Right ventricle myocardium superior (tissue), 1 donor: ENCODE measurements at regions not wholly inside any gene's neighbourhood (a gene's known extent, or its start where the extent isn't known, plus 50 kb on each side); places are given as distances from the start of the nearest gene placed in this dataset.
"Not testable (repeated sequence)": the region's sequence is repeated elsewhere in the genome, so short reads cannot be mapped to it uniquely, and the experiment has no call there.

Experiments
- ATAC-seq: fragments of 200-7000 bp; cut with Tn5 transposase; one replicate; pipeline ENCODE4 v1.9.1; 2020; ENCODE audit warnings: mild to moderate bottlenecking; ENCODE audit not compliant: poor library complexity
- DNase-seq: peaks from one replicate; pipeline ENCODE4 v3.0.0-alpha.2; 2020
- intact Hi-C: fragments of 100-400 bp; cut with DNase I; formaldehyde crosslinking; loops from one replicate; pipeline ENCODE4 v1.11.2; 2022
- donor health status: DM: no; HTN: yes; CAD: no; lungs with severe emphysema.

- no peak for ATAC-seq
Observed at GRCh38 chr21:20486303-20486702, 511.9 kb upstream of the NCAM2 start.

DNA sequence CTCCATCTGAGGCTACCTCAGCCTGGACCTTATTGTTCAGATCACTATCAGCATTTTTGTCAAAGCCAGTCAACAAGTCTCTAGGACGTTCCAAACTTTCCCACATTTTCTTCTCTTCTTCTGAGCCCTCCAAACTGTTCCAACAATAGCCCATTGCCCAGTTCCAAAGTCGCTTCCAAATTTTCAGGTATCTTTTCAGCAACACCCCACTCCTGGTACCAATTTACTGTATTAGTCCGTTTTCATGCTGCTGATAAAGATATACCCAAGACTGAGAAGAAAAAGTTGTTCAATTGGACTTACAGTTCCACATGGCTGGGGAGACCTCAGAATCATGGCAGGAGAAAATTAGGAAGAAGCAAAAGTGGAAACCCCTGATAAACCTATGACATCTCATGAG is 495.3 kb upstream of the NCAM2 start:
- ATAC-seq, intact Hi-C loops, DNase-seq: not testable (repeated sequence)

More at GRCh38 chr21:20486303-20486702, 511.9 kb upstream of the NCAM2 start:
- intact Hi-C loops = no loop called here
- DNase-seq = no peak

GRCh38 chr21:20507783-20508182 is 490.4 kb upstream of the NCAM2 start:
- DNase-seq (no peak), ATAC-seq (no peak)
- intact Hi-C loops = no loop called here

- ATAC-seq (no peak), DNase-seq (no peak)
- intact Hi-C loops = no loop called here
Observed at GRCh38 chr21:20511216-20511880, 486.9 kb upstream of the NCAM2 start.

DNA sequence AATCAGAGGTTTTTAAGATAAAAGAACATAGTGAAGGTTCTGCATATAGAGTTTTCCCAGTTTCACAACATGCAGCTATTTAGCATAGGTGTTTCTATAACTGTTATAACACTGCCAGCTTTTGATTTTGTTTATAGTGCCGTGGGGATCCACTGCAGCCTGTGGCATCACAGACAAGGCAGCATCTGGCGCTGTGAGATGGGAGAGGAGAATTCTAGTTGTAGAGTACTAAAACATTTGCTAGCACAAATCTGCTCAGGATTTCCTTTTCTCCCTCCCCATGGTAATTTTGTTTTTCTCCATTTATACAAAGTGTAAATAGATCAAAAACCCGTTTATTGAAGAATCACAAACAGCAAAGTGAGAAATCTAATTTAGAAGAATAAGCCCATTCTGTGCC is 482.8 kb upstream of the NCAM2 start:
- intact Hi-C loops = no loop called here
- no peak for ATAC-seq
- DNase-seq = no peak

GRCh38 chr21:20519076-20519475 is 479.1 kb upstream of the NCAM2 start:
- intact Hi-C loops = no loop called here

GRCh38 chr21:20522611-20523010 is 475.6 kb upstream of the NCAM2 start:
- intact Hi-C loops = no loop called here
- DNase-seq (no peak), ATAC-seq (no peak)

More at GRCh38 chr21:20519076-20519475, 479.1 kb upstream of the NCAM2 start:
- no peak for DNase-seq
- ATAC-seq = no peak

- intact Hi-C loops = no loop called here
- DNase-seq = no peak
- no peak for ATAC-seq
Observed at GRCh38 chr21:20523191-20523590, 475.0 kb upstream of the NCAM2 start.

DNA sequence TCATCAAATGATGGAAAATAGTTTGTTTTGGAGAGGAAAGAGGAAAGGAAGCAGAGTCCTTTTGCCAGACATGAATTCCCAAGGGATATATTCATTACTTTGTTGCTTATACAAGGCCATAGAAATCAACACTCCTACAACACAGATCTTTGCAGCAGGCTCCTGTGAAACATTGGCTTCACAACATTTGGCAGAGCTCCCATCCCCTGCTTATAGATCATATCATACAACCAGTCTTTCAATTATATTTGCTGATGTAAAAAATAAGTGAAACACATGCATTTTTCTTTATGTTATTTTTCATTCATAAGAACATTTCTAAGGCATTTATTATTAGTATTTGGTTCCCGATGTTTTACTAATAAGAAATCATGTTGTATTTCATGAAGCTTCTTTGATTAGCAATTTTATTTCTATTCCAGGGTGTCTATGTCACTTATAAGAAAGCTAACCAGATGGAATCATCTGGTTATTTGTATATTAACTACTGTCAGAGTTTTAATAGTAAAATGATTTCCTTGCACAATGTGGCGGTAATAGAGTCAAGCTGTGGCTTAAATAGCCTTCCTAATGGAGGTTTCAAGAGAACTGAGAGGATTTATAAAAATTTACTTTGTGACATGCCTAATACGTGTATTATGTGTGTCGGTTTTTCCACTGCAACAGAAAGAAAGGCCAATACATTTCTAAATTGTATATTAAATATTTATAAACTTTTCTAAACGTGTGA is 470.3 kb upstream of the NCAM2 start:
- ATAC-seq (no peak), DNase-seq (no peak)
- intact Hi-C loops = no loop called here

- DNase-seq (no peak), ATAC-seq (no peak)
- intact Hi-C loops = no loop called here
Observed at GRCh38 chr21:20537130-20537529, 461.1 kb upstream of the NCAM2 start.

DNA sequence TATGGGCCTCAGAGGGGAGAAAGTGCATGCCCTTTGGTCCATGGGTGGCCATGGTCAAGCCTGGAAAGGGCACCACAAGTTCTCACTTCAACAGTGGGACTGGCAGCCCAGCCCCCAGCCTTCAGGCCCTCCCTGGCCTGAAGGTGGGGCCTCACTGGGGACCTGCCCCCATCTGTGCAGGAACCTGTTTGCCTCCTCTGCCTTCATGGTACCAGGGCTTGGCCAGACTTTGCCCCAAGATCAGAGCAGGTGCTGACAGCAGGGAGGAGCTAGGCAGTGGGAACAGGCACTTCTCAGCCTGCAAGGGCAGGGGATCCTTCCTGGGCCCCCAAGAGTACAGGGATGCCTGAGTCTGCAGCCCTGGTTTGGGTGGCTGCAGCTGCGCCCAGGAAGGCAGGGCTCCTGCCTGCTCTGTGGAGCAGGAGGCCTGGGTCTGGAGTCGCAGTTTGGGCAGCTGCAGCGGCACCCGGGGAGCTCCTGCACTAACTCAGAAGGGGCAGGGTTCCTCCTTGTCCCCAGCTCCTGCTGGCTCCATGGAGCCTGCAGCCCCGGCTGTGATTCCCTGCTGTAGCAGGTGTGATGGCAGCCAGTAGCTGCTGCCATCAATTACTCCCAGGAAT is 460.1 kb upstream of the NCAM2 start:
- intact Hi-C loops = no loop called here
- no peak for ATAC-seq

GRCh38 chr21:20545454-20545853 is 452.8 kb upstream of the NCAM2 start:
- ATAC-seq = no peak
- intact Hi-C loops = no loop called here
- DNase-seq = no peak

More for the DNA sequence above, 460.1 kb upstream of the NCAM2 start:
- no peak for DNase-seq

- DNase-seq = no peak
- no peak for ATAC-seq
- intact Hi-C loops = no loop called here
Observed at GRCh38 chr21:20551939-20552338, 446.3 kb upstream of the NCAM2 start.

GRCh38 chr21:20554785-20555184 is 443.4 kb upstream of the NCAM2 start:
- intact Hi-C loops = no loop called here
- ATAC-seq = no peak
- no peak for DNase-seq

- intact Hi-C loops = no loop called here
- ATAC-seq (no peak), DNase-seq (no peak)
Observed at GRCh38 chr21:20570824-20571232, 427.4 kb upstream of the NCAM2 start.

- ATAC-seq (no peak), DNase-seq (no peak)
- intact Hi-C loops = no loop called here
Observed at GRCh38 chr21:20572582-20572981, 425.6 kb upstream of the NCAM2 start.

- no peak for ATAC-seq
- DNase-seq = no peak
- intact Hi-C loops = no loop called here
Observed at GRCh38 chr21:20581361-20581760, 416.8 kb upstream of the NCAM2 start.

- intact Hi-C loops = no loop called here
- DNase-seq (no peak), ATAC-seq (no peak)
Observed at GRCh38 chr21:20591284-20591683, 406.9 kb upstream of the NCAM2 start.

DNA sequence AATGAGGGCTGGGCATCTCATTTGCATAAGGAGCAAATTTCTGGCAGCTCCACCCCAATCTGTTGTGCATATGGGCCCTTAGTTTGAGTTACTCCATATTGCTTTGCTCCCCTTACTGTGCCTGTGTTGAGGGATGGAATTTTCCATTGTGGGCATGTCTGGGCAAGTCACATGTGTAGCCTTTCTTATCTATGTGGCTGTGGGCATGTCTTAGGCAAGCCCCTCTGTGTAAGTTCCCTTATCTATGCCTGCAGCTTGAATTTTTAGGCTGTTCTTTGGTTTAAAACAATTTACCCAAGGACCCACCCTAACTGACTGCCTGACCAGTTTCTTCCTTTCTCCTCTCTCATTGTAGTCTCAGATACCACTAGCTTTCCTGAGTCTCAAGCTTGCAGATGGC is 405.7 kb upstream of the NCAM2 start:
- intact Hi-C loops = no loop called here
- ATAC-seq = no peak
- no peak for DNase-seq

DNA sequence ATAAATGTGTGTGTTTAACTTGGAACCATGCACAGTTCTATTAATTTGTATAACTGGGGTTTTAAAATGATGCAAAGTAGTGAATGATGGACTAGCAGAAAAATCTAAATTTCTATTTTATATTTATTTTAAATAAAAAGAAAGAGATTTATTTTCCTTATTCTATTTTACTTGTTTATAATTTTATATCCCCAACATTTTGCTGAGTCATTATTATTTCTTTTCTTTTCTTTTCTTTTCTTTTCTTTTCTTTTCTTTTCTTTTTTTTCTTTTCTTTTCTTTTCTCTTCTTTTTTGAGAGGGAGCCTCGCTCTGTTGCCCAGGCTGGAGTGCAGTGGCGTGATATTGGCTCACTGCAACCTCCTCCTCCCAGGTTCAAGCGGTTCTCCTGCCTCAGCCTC is 395.0 kb upstream of the NCAM2 start:
- intact Hi-C loops = no loop called here
- ATAC-seq = no peak
- DNase-seq = no peak
